Mesodermal cell (in vitro differentiated cells): ENCODE measurements at regions not wholly inside any gene's neighbourhood (a gene's known extent, or its start where the extent isn't known, plus 50 kb on each side); places are given as distances from the start of the nearest gene placed in this dataset.
"Not testable (repeated sequence)": the region's sequence is repeated elsewhere in the genome, so short reads cannot be mapped to it uniquely, and the experiment has no call there.

Source experiments
- H3K27ac ChIP-seq: 2 replicates; pipeline ENCODE4 v1.7.0; 2013; ENCODE audit warnings: mild to moderate bottlenecking, low read depth, low read length, moderate library complexity; ENCODE audit not compliant: severe bottlenecking
- H3K36me3 ChIP-seq: 2 replicates; pipeline ENCODE4 v1.7.1; 2013; ENCODE audit warnings: mild to moderate bottlenecking, low read length, moderate library complexity; ENCODE audit not compliant: control insufficient read depth, insufficient read depth
- H3K4me1 ChIP-seq: one replicate; pipeline ENCODE4 v1.7.1; 2013; ENCODE audit warnings: mild to moderate bottlenecking, low read length; ENCODE audit not compliant: insufficient read depth, control insufficient read depth, poor library complexity, severe bottlenecking
- H3K4me3 ChIP-seq: 2 replicates; pipeline ENCODE4 v1.7.0; 2013; ENCODE audit warnings: low read length, control low read depth, mild to moderate bottlenecking; ENCODE audit not compliant: insufficient read depth, poor library complexity, severe bottlenecking; ENCODE audit errors: extremely low read depth
- H3K9me3 ChIP-seq: 2 replicates; pipeline ENCODE4 v1.7.1; 2013; ENCODE audit warnings: mild to moderate bottlenecking, low read length, moderate library complexity; ENCODE audit not compliant: control insufficient read depth
- WGBS, 2 experiments: methylation state at CpG; one replicate each; pipeline ENCODE4 v1.1.5; 2013; ENCODE audit warnings: missing lambda C conversion rate in 2 of 2; ENCODE audit not compliant: insufficient coverage in 2 of 2; 5-methylcytosine and 5-hydroxymethylcytosine counted together

DNA sequence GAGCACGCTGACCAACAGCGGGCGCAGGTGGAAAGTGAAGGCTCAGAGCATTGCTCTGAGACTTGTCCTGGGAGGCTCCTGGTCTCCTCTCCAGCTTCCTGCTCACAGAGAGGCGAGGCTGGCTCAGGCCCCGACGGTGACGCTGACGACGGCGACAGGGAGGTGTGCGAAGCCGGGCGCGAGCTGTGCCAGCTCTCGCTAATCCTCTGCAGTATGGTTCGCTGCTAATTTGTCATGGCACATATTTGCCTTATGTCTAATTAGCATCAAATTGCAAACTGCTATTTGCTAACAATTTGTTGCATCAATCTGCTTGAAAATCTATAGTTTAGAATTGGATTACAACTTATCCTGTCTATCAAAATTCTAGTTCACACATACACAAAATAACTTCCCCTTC is 469.8 kb upstream of the ZNF507 start:
- no peak overlapping the region for H3K4me3 ChIP-seq
- H3K9me3 ChIP-seq: no peaks in the 10 kb centered on the region
- H3K27ac ChIP-seq: no peak overlapping the region
- 94 to 95% methylated on average over 15 to 16 of the region's 16 CpGs for WGBS, 2 experiments
- H3K4me1 ChIP-seq: no peaks in the 10 kb centered on the region
- no peaks in the 10 kb centered on the region for H3K36me3 ChIP-seq

GRCh38 chr19:31880283-31880682 is 465.1 kb upstream of the ZNF507 start:
- Histone ChIP-seq H3K27ac (no peak overlapping the region), H3K4me3 (no peak overlapping the region), H3K4me1 (peaks cover 5% of the 10 kb centered on the region), H3K9me3 (no peaks in the 10 kb centered on the region), H3K36me3 (no peaks in the 10 kb centered on the region)
- 67 to 80% methylated on average over 1 of the region's 2 CpGs for WGBS, 2 experiments

GRCh38 chr19:31881988-31882387 is 463.4 kb upstream of the ZNF507 start:
- Histone ChIP-seq H3K4me3 (no peak overlapping the region), H3K9me3 (no peaks in the 10 kb centered on the region), H3K27ac (no peak overlapping the region), H3K4me1 (peaks cover 5% of the 10 kb centered on the region), H3K36me3 (no peaks in the 10 kb centered on the region)
- WGBS, 2 experiments: 89 to 96% methylated on average over 7 of the region's 7 CpGs

DNA sequence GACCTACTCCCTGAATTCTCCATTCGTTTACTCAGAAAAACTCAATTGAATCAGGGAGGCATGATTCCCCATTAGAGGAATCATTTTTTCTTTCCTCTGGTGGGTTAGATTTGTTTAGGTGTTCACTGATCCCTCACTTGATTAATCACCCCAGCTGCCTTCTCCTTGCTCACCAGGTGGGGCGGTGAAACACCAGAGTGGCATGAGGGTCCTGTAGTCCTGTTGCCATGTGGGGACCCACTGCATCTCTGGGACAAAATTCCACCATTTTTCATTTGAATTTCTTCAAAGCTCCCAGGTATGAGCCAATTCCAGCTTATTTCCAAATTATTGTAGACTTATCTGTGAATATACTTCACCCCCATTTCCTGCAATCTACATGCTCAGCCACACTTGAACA is 462.7 kb upstream of the ZNF507 start:
- Histone ChIP-seq H3K36me3 (no peaks in the 10 kb centered on the region), H3K4me3 (no peak overlapping the region), H3K27ac (peak overlapping the region; percentile 3), H3K9me3 (no peaks in the 10 kb centered on the region), H3K4me1 (peaks cover 5% of the 10 kb centered on the region)
- 86 to 100% methylated on average over 1 of the region's 2 CpGs for WGBS, 2 experiments

GRCh38 chr19:31883296-31883990 is 462.0 kb upstream of the ZNF507 start:
- Histone ChIP-seq H3K27ac (peak overlapping the region; percentile 3), H3K4me1 (peaks cover 5% of the 10 kb centered on the region), H3K36me3 (no peaks in the 10 kb centered on the region), H3K4me3 (no peak overlapping the region), H3K9me3 (no peaks in the 10 kb centered on the region)
- whole genome bisulfite sequencing, 2 experiments: 84 to 99% methylated on average over 13 to 14 of the region's 17 CpGs

GRCh38 chr19:31885280-31885853 is 460.0 kb upstream of the ZNF507 start:
- H3K4me1 ChIP-seq: peaks cover 5% of the 10 kb centered on the region
- no peaks in the 10 kb centered on the region for H3K36me3 ChIP-seq
- 86 to 93% methylated on average over 1 to 6 of the region's 8 CpGs for WGBS, 2 experiments
- H3K4me3 ChIP-seq: no peak overlapping the region
- H3K27ac ChIP-seq: no peak overlapping the region
- no peaks in the 10 kb centered on the region for H3K9me3 ChIP-seq

GRCh38 chr19:31890230-31890629 is 455.2 kb upstream of the ZNF507 start:
- WGBS, 2 experiments: 92 to 96% methylated on average over 7 to 9 of the region's 9 CpGs
- no peaks in the 10 kb centered on the region for H3K9me3 ChIP-seq
- no peak overlapping the region for H3K4me3 ChIP-seq
- H3K27ac ChIP-seq: no peak overlapping the region
- H3K4me1 ChIP-seq: no peaks in the 10 kb centered on the region
- no peaks in the 10 kb centered on the region for H3K36me3 ChIP-seq

GRCh38 chr19:31892060-31892459 is 453.4 kb upstream of the ZNF507 start:
- Histone ChIP-seq H3K27ac (no peak overlapping the region), H3K9me3 (no peaks in the 10 kb centered on the region)
- 80 to 86% methylated on average over 1 of the region's 2 CpGs for WGBS, 2 experiments

GRCh38 chr19:31893491-31893890 is 451.9 kb upstream of the ZNF507 start:
- H3K4me1 ChIP-seq, H3K36me3 ChIP-seq, H3K4me3 ChIP-seq, H3K9me3 ChIP-seq, H3K27ac ChIP-seq: not testable (repeated sequence)
- WGBS, 2 experiments: 85 to 86% methylated on average over 3 to 4 of the region's 4 CpGs

More at GRCh38 chr19:31892060-31892459, 453.4 kb upstream of the ZNF507 start:
- no peak overlapping the region for H3K4me3 ChIP-seq
- no peaks in the 10 kb centered on the region for H3K4me1 ChIP-seq
- no peaks in the 10 kb centered on the region for H3K36me3 ChIP-seq

DNA sequence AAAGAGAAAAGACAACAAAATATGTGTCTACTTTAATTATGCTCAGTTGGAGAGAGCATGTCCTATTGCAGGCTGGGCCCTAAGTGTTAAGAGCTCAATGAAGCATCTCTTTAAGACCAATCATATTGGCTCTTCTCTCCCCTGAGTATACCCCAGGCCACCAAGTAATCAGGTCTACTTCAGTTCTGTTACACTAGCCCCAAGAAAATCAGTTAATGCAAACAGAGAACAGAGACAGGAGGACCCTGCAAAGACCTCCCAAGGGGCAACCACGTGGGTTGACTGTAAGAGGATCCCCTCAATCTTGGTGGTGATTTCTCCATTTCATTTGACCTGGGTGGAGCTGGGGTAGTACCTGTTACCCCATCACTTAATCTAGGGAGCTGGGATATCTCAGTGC is 451.0 kb upstream of the ZNF507 start:
- Histone ChIP-seq H3K4me1 (no peaks in the 10 kb centered on the region), H3K4me3 (no peak overlapping the region), H3K27ac (no peak overlapping the region), H3K36me3 (no peaks in the 10 kb centered on the region), H3K9me3 (no peaks in the 10 kb centered on the region)
- WGBS, 2 experiments: 70 to 100% methylated on average over 1 of the region's 1 CpG

DNA sequence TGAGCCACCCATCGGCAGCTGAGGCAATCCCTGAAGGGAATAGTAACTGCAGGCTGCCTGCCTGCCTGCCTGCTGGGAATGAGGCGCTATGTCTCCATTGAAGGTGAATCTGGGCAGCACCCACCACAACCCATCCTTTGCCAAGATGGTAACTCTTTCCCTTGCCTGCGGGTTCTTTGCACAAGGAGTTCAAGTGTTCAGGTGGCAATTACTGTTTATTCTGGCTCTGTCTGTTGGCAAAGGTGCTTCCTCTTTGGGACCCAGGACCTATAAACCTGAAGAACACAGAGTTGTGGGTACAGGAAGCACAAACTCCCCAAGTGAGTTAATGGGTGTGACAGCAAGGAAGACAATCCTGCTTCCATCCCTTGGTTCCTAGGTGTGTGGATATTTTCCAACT is 448.1 kb upstream of the ZNF507 start:
- Histone ChIP-seq H3K9me3 (no peaks in the 10 kb centered on the region), H3K4me3 (no peak overlapping the region), H3K36me3 (no peaks in the 10 kb centered on the region), H3K4me1 (no peaks in the 10 kb centered on the region), H3K27ac (no peak overlapping the region)
- WGBS, 2 experiments: 95% methylated on average over 3 of the region's 3 CpGs; no CpG with 5 or more reads in 1 of the 2 experiments
